Stimulated activated CD4-positive, alpha-beta T cell treated with anti-CD3 and anti-CD28 coated beads, Interleukin-12 subunit alpha, Interleukin-12 subunit beta, amount 100 ng/mL, for 48 hours (primary cell): ENCODE measurements at regions not wholly inside any gene's neighbourhood (a gene's known extent, or its start where the extent isn't known, plus 50 kb on each side); places are given as distances from the start of the nearest gene placed in this dataset.

Experiments
- DNase-seq, 3 donors: peaks; one replicate each; pipeline ENCODE4 v3.0.0-alpha.2; 2020; ENCODE audit warnings: low read depth in 2 of 3, low spot score in 1 of 3

GRCh38 chr3:28087591-28087990 lies 153.8 kb upstream of the CMC1 start:
- no peak for DNase-seq

GRCh38 chr3:28088811-28089526 lies 152.4 kb upstream of the CMC1 start:
- DNase-seq, result no peak

- no peak for DNase-seq
Measured at GRCh38 chr3:28089527-28089897, 151.9 kb upstream of the CMC1 start.

GRCh38 chr3:28099296-28099695 lies 142.1 kb upstream of the CMC1 start:
- DNase-seq, result no peak

- no peak for DNase-seq
Measured at GRCh38 chr3:28101705-28102104, 139.7 kb upstream of the CMC1 start.

- DNase-seq, result no peak
Measured at GRCh38 chr3:28103861-28104260, 137.6 kb upstream of the CMC1 start.

- no peak for DNase-seq
Measured at GRCh38 chr3:28104896-28105534, 136.4 kb upstream of the CMC1 start.

GRCh38 chr3:28109829-28110228 lies 131.6 kb upstream of the CMC1 start:
- DNase-seq, result no peak

- DNase-seq, result no peak
Measured at GRCh38 chr3:28110869-28111268, 130.6 kb upstream of the CMC1 start.

GRCh38 chr3:28114893-28115292 lies 126.5 kb upstream of the CMC1 start:
- no peak for DNase-seq

- DNase-seq, result no peak
Measured at GRCh38 chr3:28115316-28115715, 126.1 kb upstream of the CMC1 start.

- no peak for DNase-seq
Measured at GRCh38 chr3:28117598-28117997, 123.8 kb upstream of the CMC1 start.

- no peak for DNase-seq
Measured at GRCh38 chr3:28118087-28118486, 123.3 kb upstream of the CMC1 start.

- no peak for DNase-seq
Measured at GRCh38 chr3:28122227-28122626, 119.2 kb upstream of the CMC1 start.

- no peak for DNase-seq
Measured at GRCh38 chr3:28124882-28125281, 116.5 kb upstream of the CMC1 start.

GRCh38 chr3:28125342-28125741 lies 116.1 kb upstream of the CMC1 start:
- DNase-seq, result no peak

GRCh38 chr3:28130836-28131235 lies 110.6 kb upstream of the CMC1 start:
- DNase-seq, result no peak

GRCh38 chr3:28132941-28133340 lies 108.5 kb upstream of the CMC1 start:
- DNase-seq, result no peak

GRCh38 chr3:28134198-28134597 lies 107.2 kb upstream of the CMC1 start:
- no peak for DNase-seq

GRCh38 chr3:28134792-28135375 lies 106.5 kb upstream of the CMC1 start:
- no peak for DNase-seq

- no peak for DNase-seq
Measured at GRCh38 chr3:28136607-28137216, 104.7 kb upstream of the CMC1 start.

- DNase-seq, result no peak
Measured at GRCh38 chr3:28138043-28138610, 103.3 kb upstream of the CMC1 start.
